Esophagus muscularis mucosa (tissue), 4 donors: ENCODE measurements at regions not wholly inside any gene's neighbourhood (a gene's known extent, or its start where the extent isn't known, plus 50 kb on each side); places are given as distances from the start of the nearest gene placed in this dataset.

ENCODE experiments used
- EP300 ChIP-seq: sonication (generic); formaldehyde crosslinking; IDR thresholded peaks from one replicate; pipeline ENCODE4 v1.6.1; 2017; ENCODE audit warnings: antibody characterized with exemption
- POLR2A ChIP-seq: fragments of 450-650 bp; IDR thresholded peaks from one replicate; pipeline ENCODE4 v1.6.1; 2017; ENCODE audit warnings: antibody characterized with exemption, moderate library complexity, mild to moderate bottlenecking, low read depth
- POLR2AphosphoS5 ChIP-seq, 2 donors: sonication (generic); formaldehyde crosslinking; IDR thresholded peaks; one replicate each; pipeline ENCODE4 v1.6.1; 2017; ENCODE audit warnings: antibody characterized with exemption in 2 of 2
- TF ChIP-seq, protein P1 (sequence below), 3 experiments: fragments of 200-600 bp in 2 of 3; fragments of 450-650 bp in 1 of 3; sonication (generic) in 2 of 3; IDR thresholded peaks; one replicate each; pipeline ENCODE4 v1.5.1; 2017 to 2019; ENCODE audit warnings: antibody characterized with exemption in 3 of 3, mild to moderate bottlenecking in 2 of 3, moderate library complexity in 1 of 3

DNA sequence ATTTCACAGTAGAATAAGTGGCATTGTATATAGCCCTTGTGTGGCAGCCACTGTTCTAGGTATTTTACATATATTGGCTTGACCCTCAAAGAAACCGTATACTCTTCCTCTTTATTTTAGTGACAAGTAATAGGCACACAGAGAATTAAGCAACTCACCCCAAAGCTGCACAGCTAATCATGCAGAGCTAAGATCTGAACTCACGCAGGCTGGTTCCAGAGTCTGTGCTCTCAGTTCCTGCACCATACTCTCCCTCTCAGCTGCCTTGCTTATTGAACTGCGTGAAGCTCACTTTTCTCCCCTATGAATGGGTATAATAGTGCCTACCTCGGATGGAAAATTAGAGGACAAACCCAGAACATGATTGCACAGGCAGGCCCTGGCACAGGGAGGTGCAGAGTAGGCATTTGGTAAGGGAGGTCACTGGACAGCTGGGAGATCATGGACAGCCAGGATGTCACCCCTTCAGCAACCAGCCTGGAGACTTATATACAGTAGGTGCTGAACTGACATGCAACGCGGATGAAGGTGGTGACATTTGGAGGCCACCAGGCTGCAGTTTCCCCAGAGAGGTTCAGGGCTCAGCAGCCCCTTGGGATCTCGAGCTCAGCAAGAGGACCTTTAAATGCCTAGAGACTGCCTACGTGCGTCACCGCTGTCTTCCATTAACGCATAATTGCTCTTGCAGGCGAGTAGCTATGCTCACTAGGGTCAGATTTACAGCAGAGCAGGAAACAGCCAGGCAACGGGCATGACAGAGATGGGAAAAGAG lies 78.4 kb upstream of the TP53I11 start:
- TF ChIP-seq, protein P1, sequence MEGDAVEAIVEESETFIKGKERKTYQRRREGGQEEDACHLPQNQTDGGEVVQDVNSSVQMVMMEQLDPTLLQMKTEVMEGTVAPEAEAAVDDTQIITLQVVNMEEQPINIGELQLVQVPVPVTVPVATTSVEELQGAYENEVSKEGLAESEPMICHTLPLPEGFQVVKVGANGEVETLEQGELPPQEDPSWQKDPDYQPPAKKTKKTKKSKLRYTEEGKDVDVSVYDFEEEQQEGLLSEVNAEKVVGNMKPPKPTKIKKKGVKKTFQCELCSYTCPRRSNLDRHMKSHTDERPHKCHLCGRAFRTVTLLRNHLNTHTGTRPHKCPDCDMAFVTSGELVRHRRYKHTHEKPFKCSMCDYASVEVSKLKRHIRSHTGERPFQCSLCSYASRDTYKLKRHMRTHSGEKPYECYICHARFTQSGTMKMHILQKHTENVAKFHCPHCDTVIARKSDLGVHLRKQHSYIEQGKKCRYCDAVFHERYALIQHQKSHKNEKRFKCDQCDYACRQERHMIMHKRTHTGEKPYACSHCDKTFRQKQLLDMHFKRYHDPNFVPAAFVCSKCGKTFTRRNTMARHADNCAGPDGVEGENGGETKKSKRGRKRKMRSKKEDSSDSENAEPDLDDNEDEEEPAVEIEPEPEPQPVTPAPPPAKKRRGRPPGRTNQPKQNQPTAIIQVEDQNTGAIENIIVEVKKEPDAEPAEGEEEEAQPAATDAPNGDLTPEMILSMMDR (IDR thresholded peaks at IDR 0.05) = no peak
- no peak for TF ChIP-seq POLR2AphosphoS5 (IDR thresholded peaks at IDR 0.05)
- TF ChIP-seq POLR2A = no peak
- no peak for TF ChIP-seq EP300
